OCI-LY1 (cell line): ENCODE measurements at regions not wholly inside any gene's neighbourhood (a gene's known extent, or its start where the extent isn't known, plus 50 kb on each side); places are given as distances from the start of the nearest gene placed in this dataset.

Source experiments
- EZH2 ChIP-seq: fragments of 200-600 bp; sonication (generic), shearing (Covaris generic); IDR thresholded peaks from 2 replicates; pipeline ENCODE4 v1.8.0; 2017; ENCODE audit warnings: borderline replicate concordance, mixed run types, mild to moderate bottlenecking, antibody characterized with exemption, low read length, moderate library complexity, mixed read lengths
- TF ChIP-seq, protein P1 (sequence below): fragments of 200-600 bp; sonication (generic), shearing (Covaris generic); IDR thresholded peaks from 2 replicates; pipeline ENCODE4 v1.5.1; 2017; ENCODE audit warnings: mild to moderate bottlenecking, antibody characterized with exemption, low read length, moderate library complexity, mixed read lengths

- TF ChIP-seq, protein P1, sequence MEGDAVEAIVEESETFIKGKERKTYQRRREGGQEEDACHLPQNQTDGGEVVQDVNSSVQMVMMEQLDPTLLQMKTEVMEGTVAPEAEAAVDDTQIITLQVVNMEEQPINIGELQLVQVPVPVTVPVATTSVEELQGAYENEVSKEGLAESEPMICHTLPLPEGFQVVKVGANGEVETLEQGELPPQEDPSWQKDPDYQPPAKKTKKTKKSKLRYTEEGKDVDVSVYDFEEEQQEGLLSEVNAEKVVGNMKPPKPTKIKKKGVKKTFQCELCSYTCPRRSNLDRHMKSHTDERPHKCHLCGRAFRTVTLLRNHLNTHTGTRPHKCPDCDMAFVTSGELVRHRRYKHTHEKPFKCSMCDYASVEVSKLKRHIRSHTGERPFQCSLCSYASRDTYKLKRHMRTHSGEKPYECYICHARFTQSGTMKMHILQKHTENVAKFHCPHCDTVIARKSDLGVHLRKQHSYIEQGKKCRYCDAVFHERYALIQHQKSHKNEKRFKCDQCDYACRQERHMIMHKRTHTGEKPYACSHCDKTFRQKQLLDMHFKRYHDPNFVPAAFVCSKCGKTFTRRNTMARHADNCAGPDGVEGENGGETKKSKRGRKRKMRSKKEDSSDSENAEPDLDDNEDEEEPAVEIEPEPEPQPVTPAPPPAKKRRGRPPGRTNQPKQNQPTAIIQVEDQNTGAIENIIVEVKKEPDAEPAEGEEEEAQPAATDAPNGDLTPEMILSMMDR = no peak
- no peak for TF ChIP-seq EZH2
These were observed 235.4 kb downstream of the PYDC2 start for GRCh38 chr3:191696348-191696747.
